KMS-11 (cell line): ENCODE measurements at regions not wholly inside any gene's neighbourhood (a gene's known extent, or its start where the extent isn't known, plus 50 kb on each side); places are given as distances from the start of the nearest gene placed in this dataset.

ENCODE experiments used
- H2AFZ ChIP-seq: fragments of 200-600 bp; sonication (generic); 2 replicates; pipeline ENCODE4 v1.6.1; 2016; ENCODE audit warnings: antibody characterized with exemption, mixed run types, low read depth
- H3K27ac ChIP-seq: fragments of 200-600 bp; sonication (generic); 2 replicates; pipeline ENCODE4 v1.6.1; 2016; ENCODE audit warnings: mild to moderate bottlenecking, mixed run types
- H3K27me3 ChIP-seq: fragments of 200-600 bp; sonication (generic); 2 replicates; pipeline ENCODE4 v1.6.1; 2017; ENCODE audit warnings: mild to moderate bottlenecking, low read depth, mixed run types, moderate library complexity; ENCODE audit not compliant: insufficient read depth
- H3K36me3 ChIP-seq: fragments of 200-600 bp; sonication (generic); 2 replicates; pipeline ENCODE4 v1.6.1; 2017; ENCODE audit warnings: mild to moderate bottlenecking, mixed run types; ENCODE audit not compliant: insufficient read depth
- H3K4me1 ChIP-seq: fragments of 200-600 bp; sonication (generic); 2 replicates; pipeline ENCODE4 v1.6.1; 2016; ENCODE audit warnings: mild to moderate bottlenecking, low read depth, mixed run types; ENCODE audit not compliant: poor library complexity, severe bottlenecking
- H3K4me2 ChIP-seq: fragments of 200-600 bp; sonication (generic); 2 replicates; pipeline ENCODE4 v1.7.0; 2016; ENCODE audit warnings: mild to moderate bottlenecking, mixed run types
- H3K4me3 ChIP-seq: fragments of 200-600 bp; sonication (generic); IDR thresholded peaks from 2 replicates; pipeline ENCODE4 v1.6.1; 2017; ENCODE audit warnings: low read depth, low read length, mixed read lengths; ENCODE audit not compliant: insufficient read depth
- H3K79me2 ChIP-seq: fragments of 200-600 bp; sonication (generic); 2 replicates; pipeline ENCODE4 v1.6.1; 2016; ENCODE audit warnings: low read depth, mixed run types; ENCODE audit not compliant: insufficient read depth
- H3K9ac ChIP-seq: fragments of 200-600 bp; sonication (generic); 2 replicates; pipeline ENCODE4 v1.6.1; 2016; ENCODE audit warnings: mild to moderate bottlenecking, mixed run types
- H4K20me1 ChIP-seq: fragments of 200-600 bp; sonication (generic); 2 replicates; pipeline ENCODE4 v1.6.1; 2016; ENCODE audit warnings: mild to moderate bottlenecking, mixed run types; ENCODE audit not compliant: insufficient read depth
- TF ChIP-seq, protein P1 (sequence below): fragments of 200-600 bp; sonication (generic); conservative IDR thresholded peaks from 2 replicates; pipeline ENCODE4 v1.6.1; 2017; ENCODE audit warnings: low read depth, mild to moderate bottlenecking, antibody characterized with exemption, low read length, moderate library complexity, mixed read lengths

DNA sequence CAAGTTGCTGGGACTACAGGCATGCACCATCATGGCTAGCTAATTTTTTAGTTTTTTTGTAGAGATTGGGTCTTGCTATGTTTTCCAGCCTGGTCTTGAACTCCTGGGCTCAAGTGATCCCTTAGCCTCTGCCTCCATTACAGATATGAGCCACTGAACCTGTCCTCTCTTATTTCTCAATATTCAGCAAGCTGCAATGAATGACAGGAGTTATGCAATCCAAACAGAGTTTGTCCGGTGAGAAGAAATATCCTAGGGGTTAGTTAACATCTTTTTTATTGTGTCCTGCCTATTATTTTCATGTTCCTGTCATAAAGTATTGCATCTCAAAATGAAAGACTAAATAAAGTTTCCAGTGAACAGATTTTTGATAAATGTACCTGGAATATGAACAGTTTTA lies 1161.4 kb downstream of the OTOL1 start:
- Histone ChIP-seq H3K4me3 (no peak overlapping the region), H3K4me2 (no peak overlapping the region), H3K27me3 (no peaks in the 10 kb centered on the region), H2AFZ (no peak overlapping the region), H3K9ac (no peak overlapping the region), H4K20me1 (no peaks in the 10 kb centered on the region), H3K36me3 (no peaks in the 10 kb centered on the region), H3K79me2 (no peaks in the 10 kb centered on the region), H3K27ac (no peak overlapping the region), H3K4me1 (no peaks in the 10 kb centered on the region)
- TF ChIP-seq, protein P1, sequence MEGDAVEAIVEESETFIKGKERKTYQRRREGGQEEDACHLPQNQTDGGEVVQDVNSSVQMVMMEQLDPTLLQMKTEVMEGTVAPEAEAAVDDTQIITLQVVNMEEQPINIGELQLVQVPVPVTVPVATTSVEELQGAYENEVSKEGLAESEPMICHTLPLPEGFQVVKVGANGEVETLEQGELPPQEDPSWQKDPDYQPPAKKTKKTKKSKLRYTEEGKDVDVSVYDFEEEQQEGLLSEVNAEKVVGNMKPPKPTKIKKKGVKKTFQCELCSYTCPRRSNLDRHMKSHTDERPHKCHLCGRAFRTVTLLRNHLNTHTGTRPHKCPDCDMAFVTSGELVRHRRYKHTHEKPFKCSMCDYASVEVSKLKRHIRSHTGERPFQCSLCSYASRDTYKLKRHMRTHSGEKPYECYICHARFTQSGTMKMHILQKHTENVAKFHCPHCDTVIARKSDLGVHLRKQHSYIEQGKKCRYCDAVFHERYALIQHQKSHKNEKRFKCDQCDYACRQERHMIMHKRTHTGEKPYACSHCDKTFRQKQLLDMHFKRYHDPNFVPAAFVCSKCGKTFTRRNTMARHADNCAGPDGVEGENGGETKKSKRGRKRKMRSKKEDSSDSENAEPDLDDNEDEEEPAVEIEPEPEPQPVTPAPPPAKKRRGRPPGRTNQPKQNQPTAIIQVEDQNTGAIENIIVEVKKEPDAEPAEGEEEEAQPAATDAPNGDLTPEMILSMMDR, result no peak

DNA sequence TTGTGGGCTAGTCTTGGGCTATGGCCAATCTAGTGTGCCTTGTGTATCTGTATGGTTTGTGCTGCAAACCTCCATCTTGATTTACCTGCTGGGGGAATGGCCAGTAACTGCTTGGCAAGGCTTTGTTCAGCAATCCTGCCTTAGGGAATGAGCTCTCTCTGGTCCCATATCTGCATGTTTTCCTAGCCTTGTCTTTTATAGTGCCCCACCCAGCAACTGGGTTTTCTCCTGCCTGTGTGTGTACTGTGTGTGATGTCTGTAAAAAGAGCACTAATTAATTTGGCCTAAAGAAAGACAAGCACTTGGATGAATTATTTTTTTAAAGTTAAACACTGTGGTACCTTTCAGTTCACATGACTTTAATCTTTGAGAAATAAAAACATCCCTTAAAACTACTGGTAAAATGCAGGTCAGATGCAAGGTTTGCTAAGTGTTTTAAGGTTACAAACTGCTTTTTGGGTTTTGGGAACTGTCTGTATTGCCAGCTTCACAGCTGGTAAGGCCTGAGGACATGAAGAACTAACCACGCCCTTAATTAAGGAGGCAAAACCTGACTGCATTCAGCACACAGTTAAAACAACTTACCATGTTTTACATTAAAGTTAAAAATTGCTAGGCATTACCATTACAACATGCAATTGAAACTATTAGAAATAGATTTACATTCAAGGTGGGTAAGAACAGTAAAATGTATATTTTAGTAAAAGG lies 1169.2 kb downstream of the OTOL1 start:
- Histone ChIP-seq H3K27me3 (no peaks in the 10 kb centered on the region), H3K4me3 (no peak overlapping the region), H3K79me2 (no peaks in the 10 kb centered on the region), H3K9ac (no peak overlapping the region), H3K4me2 (no peak overlapping the region), H2AFZ (no peak overlapping the region), H3K27ac (no peak overlapping the region), H3K36me3 (no peaks in the 10 kb centered on the region), H4K20me1 (no peaks in the 10 kb centered on the region), H3K4me1 (no peaks in the 10 kb centered on the region)
- TF ChIP-seq, protein P1, result no peak

DNA sequence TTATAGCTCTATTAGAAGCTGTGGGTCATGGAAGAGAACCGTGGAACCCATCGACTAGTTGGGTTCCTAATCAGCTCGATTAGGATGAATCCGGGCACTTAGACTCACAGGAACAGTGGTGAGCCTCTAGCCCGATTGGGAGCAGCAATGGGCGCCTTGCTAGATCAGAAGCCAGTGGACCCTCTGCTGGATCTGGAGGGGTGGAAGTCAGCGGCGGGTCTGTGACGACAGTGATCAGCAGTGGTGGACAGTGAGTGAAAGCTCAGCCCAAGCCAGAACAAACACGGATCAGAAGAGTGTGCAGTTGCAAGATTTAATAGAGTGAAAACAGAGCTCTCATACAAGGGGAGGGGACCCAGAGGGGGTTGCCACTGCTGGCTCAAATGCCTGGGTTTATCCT lies 1170.2 kb downstream of the OTOL1 start:
- no peaks in the 10 kb centered on the region for H3K4me1 ChIP-seq

DNA sequence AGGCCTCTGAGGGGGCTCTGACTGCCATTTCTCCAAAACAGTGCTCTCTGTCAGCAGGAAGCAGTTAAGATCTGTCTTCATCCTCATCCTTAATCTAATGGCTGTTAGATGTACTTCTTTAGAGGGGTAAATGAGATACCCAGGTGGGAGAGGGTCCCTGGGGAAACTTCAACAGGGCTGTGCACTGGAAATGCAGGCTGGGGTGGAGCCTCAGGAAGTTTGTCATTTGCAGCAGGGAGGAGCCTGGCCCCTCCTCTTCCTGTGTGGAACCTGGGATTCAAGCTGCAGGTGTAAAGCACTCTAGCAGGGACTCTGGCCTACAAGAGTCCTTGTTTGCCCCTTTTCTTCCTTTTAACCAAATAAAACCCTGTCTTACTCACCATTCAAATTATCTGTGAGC lies 1173.6 kb downstream of the OTOL1 start:
- Histone ChIP-seq H4K20me1 (no peaks in the 10 kb centered on the region), H3K9ac (no peak overlapping the region), H3K36me3 (no peaks in the 10 kb centered on the region), H3K27me3 (no peaks in the 10 kb centered on the region), H3K4me1 (no peaks in the 10 kb centered on the region), H3K79me2 (no peaks in the 10 kb centered on the region), H2AFZ (no peak overlapping the region), H3K27ac (no peak overlapping the region), H3K4me3 (no peak overlapping the region), H3K4me2 (no peak overlapping the region)
- TF ChIP-seq, protein P1, result no peak

More for the DNA sequence above, 1170.2 kb downstream of the OTOL1 start:
- H3K27me3 ChIP-seq, result no peaks in the 10 kb centered on the region
- no peak overlapping the region for H3K4me2 ChIP-seq
- H3K4me3 ChIP-seq, result no peak overlapping the region
- H3K27ac ChIP-seq, result no peak overlapping the region
- TF ChIP-seq, protein P1, result no peak
- H4K20me1 ChIP-seq, result no peaks in the 10 kb centered on the region
- H2AFZ ChIP-seq, result no peak overlapping the region
- H3K9ac ChIP-seq, result no peak overlapping the region
- no peaks in the 10 kb centered on the region for H3K36me3 ChIP-seq
- no peaks in the 10 kb centered on the region for H3K79me2 ChIP-seq
